ENCODE measurements at regions not wholly inside any gene's neighbourhood (a gene's known extent, or its start where the extent isn't known, plus 50 kb on each side); places are given as distances from the start of the nearest gene placed in this dataset.

DNA sequence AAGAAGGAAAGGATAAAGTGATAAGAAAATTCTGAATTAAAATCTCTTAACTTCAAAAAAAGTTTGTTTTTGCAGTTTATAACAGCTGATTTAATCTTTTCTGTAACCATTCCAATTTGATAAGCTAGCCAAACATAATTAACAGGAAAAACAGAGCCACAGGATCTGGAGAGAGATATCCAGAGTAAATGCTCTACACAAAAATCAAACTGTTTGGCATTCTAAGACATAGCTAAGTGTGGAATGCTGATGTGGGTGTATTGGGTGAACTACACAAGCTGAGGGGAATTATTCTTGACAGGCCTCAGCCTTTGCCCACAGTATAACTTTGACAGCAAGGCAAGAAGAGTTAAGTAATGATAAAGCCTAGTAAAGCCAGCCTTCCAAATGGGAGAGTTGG lies 184.8 kb downstream of the GABRG1 start:
- TF ChIP-seq, protein P1, sequence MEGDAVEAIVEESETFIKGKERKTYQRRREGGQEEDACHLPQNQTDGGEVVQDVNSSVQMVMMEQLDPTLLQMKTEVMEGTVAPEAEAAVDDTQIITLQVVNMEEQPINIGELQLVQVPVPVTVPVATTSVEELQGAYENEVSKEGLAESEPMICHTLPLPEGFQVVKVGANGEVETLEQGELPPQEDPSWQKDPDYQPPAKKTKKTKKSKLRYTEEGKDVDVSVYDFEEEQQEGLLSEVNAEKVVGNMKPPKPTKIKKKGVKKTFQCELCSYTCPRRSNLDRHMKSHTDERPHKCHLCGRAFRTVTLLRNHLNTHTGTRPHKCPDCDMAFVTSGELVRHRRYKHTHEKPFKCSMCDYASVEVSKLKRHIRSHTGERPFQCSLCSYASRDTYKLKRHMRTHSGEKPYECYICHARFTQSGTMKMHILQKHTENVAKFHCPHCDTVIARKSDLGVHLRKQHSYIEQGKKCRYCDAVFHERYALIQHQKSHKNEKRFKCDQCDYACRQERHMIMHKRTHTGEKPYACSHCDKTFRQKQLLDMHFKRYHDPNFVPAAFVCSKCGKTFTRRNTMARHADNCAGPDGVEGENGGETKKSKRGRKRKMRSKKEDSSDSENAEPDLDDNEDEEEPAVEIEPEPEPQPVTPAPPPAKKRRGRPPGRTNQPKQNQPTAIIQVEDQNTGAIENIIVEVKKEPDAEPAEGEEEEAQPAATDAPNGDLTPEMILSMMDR (conservative IDR thresholded peaks at IDR 0.05): no peak
- peak overlapping the region; percentile 5 for H3K27ac ChIP-seq

DNA sequence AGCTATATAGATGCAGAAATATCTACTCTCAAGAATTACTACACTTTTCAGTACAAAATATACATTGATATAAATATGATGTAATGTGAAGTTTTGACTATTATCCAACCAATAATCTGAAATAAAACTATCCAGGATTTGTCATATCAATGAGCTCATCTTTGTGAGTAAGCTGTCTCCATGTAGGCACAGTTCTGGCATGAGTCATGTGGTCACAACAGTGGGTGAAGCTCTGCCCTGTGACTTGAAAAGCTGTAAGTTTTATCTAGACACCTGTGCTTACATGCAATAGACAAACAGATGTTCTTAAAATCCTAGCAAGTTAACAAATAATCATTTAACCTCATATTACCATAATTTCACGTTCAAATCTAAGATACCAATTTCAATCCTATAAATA lies 192.7 kb downstream of the GABRG1 start:
- no peak overlapping the region for H3K27ac ChIP-seq
- TF ChIP-seq, protein P1 (conservative IDR thresholded peaks at IDR 0.05): no peak

DNA sequence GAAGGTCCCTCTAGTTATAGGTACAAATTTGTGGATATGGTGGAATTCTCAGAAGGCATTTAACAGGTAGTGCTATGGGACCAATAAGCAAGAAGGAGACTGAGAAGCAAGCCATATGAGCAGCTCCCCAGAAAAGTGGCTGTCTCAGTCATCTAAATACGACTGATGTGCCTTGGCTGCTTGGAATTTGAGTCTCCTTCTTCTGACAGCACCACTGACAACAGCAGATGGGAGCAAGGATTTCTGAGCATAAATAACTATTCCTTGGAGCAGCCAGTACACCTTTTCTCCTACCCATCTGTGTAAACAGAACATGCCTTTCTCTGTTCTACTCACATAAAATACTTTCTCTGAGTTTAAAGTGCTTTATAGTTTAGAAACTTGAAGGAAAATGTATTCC lies 196.2 kb downstream of the GABRG1 start:
- H3K27ac ChIP-seq: no peak overlapping the region
- TF ChIP-seq, protein P1 (conservative IDR thresholded peaks at IDR 0.05): no peak

DNA sequence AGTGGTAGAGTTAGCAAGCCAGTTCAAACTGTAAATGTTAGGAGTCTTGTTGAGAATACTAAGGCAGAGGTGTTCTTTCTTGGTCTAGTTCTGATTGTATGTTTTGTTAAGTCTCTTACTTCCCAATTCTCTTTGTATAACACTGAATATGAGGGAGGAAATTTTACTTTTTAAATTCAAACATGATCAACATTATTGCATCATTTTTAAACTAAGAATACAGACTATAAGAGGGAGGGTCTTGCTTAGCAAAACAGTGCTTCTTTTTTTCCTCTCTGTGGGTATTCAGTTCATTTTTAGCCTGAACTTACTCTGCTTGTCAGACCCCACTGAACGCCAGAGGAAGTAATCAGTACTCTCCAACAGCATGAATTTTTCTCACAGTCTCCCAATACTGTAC lies 198.0 kb downstream of the GABRG1 start:
- no peak overlapping the region for H3K27ac ChIP-seq
- TF ChIP-seq, protein P1 (conservative IDR thresholded peaks at IDR 0.05): no peak

DNA sequence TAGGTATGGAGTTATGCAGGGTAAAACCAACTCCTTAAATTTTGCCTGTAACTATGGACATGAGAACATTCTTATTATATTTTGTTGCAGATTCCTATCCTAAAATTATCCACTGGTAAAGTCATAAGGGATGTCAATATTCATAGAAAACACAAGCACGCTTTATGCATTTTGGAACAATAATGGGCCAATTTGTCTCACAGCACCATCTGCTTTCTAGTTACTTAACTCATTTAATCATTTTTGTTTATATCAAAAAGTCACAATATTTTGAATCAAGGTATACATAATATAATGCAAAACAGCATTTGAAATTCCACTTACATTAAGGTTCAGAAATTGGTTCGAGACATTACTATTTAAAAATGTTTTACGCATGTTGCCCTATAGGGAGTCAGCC lies 203.0 kb downstream of the GABRG1 start:
- no peak overlapping the region for H3K27ac ChIP-seq
- TF ChIP-seq, protein P1 (conservative IDR thresholded peaks at IDR 0.05): no peak

DNA sequence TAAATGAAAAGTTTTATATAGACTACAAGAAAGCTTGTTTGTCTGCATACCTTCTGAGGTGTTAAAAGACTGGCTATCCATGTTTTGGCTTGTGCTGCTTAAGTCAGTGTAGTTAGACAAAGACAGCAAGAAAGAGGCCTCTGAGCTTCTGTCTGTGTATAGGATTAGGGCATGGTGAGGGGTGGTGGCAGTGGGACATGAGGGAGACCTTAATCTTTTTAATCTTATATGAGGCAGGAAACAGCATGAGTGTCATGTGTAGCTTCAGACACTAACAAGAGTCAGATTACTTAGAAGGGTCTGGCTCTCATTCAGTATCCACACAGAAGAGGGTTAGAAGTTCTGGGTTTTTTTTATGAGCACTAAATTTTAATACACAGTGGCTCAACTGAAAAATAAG lies 213.3 kb downstream of the GABRG1 start:
- TF ChIP-seq, protein P1 (conservative IDR thresholded peaks at IDR 0.05): no peak
- H3K27ac ChIP-seq: no peak overlapping the region

DNA sequence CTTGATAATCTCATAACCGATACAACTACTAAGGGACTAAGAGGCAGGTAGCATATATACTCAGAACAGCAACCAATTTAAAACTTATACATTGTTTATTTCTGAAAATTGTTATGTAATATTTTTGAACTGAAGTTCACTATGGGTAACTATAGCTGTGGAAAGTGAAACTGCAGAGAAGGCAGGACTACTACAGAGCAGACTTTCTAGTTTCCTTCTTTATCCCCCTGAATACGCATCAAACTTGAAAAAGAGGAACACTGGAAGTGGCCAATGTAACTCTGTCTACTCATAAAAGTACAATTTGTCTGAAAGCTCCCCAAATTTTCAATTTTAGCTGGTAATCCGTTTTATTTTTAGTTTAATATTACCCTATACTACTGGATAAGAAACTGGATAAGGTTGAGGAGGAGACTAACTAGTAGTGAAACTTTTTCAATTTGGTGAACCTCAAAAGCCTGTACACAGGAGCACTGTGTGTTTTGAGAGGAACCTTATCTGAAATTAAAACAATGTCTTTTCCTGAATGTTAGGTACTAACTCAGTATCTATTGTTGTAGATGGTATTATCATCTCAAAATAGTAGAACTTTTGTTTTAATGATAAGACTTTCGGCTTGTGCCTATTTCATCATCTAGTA lies 225.8 kb downstream of the GABRG1 start:
- TF ChIP-seq, protein P1 (conservative IDR thresholded peaks at IDR 0.05): no peak
- no peak overlapping the region for H3K27ac ChIP-seq

All from VCaP (cell line).